NCI-H748 (cell line): ENCODE measurements at regions not wholly inside any gene's neighbourhood (a gene's known extent, or its start where the extent isn't known, plus 50 kb on each side); places are given as distances from the start of the nearest gene placed in this dataset.
"Not testable (repeated sequence)": the region's sequence is repeated elsewhere in the genome, so short reads cannot be mapped to it uniquely, and the experiment has no call there.

Experiments used
- DNase-seq: peaks from one replicate; lab custom pipeline; 2025; ENCODE audit not compliant: unreplicated experiment; lab: John Stamatoyannopoulos, UW

DNA sequence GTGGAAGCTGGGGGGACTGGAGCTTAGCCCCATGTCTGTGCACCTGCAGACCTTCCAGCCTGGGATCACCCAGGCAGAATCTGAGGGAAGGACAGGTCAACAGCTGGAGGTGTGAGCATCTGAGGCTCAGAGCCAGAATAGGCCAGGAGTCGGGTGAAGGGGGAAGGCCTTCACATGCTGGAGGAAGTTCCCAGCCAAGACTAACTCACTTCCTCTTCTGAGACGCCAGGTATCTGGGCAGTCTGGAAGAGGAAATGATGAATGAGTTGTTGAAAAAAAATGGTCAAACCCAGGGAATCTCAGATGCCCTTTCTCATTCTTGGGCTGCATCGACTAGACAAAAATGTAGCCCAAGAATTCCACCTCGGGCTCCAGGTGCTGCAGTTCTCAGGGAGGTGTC is 73.6 kb upstream of the TIAM2 start:
- DNase-seq = no peak

DNA sequence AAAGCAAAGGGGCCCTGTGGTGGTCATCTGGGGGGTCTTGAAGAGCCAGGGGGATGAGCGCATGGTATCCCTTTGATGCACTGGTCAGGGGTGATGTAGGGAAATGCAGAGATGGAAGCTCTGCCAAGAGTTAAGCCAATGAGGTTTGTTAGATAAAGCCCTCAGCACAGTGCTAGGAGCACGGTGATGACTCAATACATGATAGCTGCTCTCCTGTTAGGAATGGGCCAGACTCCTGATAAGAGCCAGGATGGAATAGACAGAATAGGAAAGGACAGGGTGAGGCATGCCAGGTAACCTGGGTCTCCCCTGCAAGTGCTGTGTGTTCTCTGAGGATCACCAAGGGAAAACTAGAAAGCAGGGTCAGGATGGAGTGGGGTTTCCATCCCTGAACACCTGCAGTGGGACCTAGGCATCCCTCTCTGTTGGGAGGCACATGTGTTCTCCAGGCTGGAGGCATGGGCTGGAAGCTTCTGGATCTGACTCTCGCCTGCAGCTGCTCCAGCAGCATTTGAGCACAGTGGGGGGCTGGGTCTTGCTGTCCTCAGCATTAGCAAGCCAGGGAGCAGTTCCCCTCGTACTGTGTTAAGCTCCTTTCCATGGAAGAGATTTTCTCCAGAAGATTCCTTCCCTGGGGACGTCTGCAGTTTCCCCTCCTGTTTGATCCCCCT is 71.8 kb upstream of the TIAM2 start:
- no peak for DNase-seq

DNA sequence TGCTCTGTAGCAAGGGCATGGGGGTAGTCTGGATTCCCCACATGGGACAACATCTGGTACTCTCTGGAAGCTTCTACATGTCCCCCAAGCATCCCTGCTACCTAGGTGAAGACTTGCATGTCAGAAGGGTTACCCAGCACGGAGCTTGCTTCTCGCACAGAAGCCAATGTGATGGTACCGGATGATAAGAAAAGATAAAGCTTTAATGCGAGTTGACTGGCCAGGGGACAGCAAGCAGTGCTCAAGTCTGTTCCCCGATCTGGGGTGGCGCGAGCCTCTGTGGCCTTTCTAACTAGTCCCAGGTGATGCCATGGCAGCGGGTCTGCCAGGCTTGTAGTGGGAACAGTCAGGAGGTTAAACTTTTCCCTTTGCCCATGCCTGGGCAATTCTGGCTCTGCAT is 70.0 kb upstream of the TIAM2 start:
- DNase-seq = no peak

- DNase-seq = no peak
Measured at GRCh38 chr6:154926366-154926765, 68.7 kb upstream of the TIAM2 start.

- peak; percentile 76 for DNase-seq
Measured at GRCh38 chr6:154928325-154928922, 66.7 kb upstream of the TIAM2 start.

DNA sequence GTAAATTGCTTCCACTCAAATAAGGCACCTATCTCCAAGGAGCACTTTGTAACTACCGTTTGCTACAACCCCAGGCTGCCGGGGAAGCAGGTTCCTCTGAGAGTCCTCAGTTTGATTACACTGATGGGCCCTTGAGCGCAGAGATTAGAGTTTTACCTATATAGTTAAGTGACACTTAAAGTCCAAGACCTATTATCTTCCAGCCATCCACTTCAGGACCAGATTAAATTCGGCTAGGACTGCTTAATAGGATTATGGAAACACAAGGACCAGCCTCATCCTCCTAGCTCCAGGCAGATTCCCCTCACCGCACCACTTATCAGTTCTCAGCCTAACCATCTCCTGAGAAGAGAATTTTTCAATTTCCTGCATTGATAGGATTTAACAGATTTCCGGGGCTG is 64.7 kb upstream of the TIAM2 start:
- DNase-seq = no peak

GRCh38 chr6:154931711-154932424 is 63.2 kb upstream of the TIAM2 start:
- no peak for DNase-seq

DNA sequence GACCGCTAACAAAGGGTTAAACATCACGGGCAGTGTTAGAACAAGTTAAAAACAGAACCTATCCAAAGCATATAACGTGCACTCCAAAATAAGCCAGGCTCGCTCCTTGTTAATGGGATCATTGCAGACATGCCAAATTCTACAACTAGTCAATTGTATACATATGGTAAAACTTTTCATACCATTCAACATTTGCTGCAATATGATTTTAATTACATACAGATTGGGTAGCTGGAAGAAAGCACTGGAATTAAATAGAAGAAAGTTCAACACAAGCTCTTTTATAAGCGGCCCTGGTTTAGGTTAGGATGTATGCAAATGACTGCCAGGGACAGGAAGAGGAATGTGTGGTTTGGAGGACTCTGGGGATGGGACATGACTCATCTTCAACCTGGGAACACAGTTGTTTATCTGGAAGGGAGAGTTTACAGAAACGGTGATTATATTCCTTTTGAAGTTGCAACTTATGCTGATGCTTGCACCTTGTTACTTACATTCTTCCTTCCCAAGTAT is 62.5 kb upstream of the TIAM2 start:
- DNase-seq = no peak

- DNase-seq = no peak
Measured at GRCh38 chr6:154933181-154933827, 61.8 kb upstream of the TIAM2 start.

DNA sequence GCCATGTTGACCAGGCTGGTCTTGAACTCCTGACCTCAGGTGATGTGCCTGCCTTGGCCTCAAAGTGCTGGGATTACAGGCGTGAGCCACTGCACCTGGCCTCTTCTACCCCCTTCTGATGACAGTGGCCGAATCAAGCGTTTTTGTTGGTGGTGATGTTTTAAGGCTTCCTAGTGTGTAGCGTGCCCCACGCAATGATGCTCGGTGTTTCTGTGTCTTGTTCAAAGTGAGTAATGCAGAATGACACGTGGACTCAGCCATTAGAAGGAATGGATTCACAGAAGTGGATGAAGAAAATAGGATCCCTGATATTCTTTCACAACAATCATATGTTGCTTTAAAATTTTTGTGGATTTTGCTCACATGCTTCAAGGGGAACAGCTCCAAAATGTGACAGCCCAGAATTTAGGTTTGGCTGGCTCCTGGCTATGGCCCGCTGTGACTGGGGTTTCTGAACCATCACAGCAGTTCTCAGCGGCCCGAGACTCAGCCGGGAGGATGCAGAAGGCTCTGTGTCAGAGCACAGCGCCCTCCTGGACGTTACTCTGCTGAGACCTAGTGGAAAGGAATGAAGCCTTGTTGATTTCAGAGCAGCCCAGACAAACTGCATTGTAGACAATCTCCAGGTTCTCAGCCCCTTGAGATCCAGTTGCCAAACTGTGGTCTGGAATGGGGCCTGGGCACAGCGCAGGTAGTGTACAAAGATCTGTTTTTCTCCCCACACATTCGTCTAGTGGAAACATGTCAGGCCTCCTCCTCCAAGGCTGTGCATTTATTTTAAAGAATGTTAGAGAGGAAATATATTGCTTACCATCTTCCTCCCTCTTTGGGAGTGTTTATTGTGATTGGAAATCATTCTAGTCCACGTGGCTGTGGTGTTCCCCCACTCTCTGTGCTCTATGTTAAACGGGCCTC is 57.6 kb upstream of the TIAM2 start:
- no peak for DNase-seq

- no peak for DNase-seq
Measured at GRCh38 chr6:154938221-154938580, 56.9 kb upstream of the TIAM2 start.

DNA sequence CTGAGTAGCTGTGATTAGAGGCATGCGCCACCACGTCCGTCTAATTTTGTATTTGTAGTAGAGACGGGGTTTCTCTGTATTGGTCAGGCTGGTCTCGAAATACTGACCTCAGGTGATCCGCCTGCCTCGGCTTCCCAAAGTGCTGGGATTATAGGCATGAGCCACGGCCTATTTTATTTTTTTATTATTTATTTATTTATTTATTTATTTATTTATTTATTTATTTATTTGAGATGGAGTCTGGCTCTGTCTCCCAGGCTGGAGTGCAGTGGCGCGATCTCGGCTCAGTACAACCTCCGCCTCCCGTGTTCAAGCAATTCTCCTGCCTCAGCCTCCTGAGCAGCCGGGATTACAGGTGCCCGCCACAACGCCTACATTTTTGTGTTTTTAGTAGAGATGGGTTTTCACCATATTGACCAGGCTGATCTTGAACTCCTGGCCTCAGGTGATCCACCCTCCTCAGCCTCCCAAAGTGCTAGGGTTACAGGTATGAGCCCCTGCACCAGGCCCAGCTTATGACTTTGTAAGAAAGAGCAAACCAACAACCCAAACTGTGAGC is 56.3 kb upstream of the TIAM2 start:
- not testable (repeated sequence) for DNase-seq

DNA sequence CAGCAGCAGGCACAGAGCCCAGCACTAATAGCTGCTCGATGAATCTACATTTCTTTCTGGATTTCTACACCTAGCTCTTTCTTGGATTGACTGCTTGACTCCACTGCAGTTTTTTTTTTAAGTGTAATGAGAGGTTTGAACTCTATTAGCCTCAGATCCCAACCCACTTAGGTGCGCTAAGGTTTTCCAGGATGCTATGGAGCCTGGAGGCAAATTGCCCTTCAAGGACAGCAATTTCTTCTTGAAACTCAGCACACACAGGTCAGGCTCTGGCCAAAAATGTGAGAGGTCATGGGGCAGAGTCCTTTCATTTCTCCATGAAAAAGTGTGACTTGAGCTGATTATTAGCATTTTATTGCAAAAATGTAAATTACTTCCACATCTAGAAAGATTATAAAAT is 52.3 kb upstream of the TIAM2 start:
- DNase-seq = no peak

- no peak for DNase-seq
Measured at GRCh38 chr6:154945271-154945890, 49.7 kb upstream of the TIAM2 start.
